ENCODE measurements at regions not wholly inside any gene's neighbourhood (a gene's known extent, or its start where the extent isn't known, plus 50 kb on each side); places are given as distances from the start of the nearest gene placed in this dataset.

DNA sequence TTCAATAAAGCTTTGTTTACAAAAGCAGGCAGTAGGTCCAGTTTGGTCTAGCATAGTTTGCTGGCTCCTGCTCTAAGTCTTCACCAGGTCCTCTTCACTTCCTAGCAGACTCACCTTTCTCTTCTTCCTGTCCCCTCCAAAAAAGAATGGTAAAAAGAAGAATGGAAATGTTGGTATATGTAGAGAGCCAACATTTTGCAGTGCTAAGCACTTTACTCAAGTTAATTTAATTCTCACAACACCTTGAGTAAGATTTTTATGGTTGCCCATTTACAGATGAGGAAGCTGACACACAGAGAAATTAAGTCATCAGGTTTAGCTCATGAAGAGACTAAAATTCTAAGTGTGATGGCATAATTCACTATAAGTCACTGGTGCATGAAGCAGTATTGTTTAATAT lies 230.1 kb upstream of the PRICKLE2 start:
- TF ChIP-seq, protein P1, sequence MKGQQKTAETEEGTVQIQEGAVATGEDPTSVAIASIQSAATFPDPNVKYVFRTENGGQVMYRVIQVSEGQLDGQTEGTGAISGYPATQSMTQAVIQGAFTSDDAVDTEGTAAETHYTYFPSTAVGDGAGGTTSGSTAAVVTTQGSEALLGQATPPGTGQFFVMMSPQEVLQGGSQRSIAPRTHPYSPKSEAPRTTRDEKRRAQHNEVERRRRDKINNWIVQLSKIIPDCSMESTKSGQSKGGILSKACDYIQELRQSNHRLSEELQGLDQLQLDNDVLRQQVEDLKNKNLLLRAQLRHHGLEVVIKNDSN (IDR thresholded peaks at IDR 0.05): no peak
- no peak for TF ChIP-seq TEAD4 (IDR thresholded peaks at IDR 0.05)
- no peak for TF ChIP-seq RAD21 (IDR thresholded peaks at IDR 0.05; ENCODE audit: low read depth)
- TF ChIP-seq ZBTB7A (IDR thresholded peaks at IDR 0.05; ENCODE audit: low read depth): no peak
- TF ChIP-seq FOXM1 (IDR thresholded peaks at IDR 0.05; ENCODE audit: borderline replicate concordance, low read depth): no peak
- no peak for TF ChIP-seq CREB1 (IDR thresholded peaks at IDR 0.05; ENCODE audit: low read depth)
- no peak for TF ChIP-seq NFIC (IDR thresholded peaks at IDR 0.05)
- no peak for TF ChIP-seq TCF12 (IDR thresholded peaks at IDR 0.05; ENCODE audit: low read depth)
- TF ChIP-seq YY1 (IDR thresholded peaks at IDR 0.05; ENCODE audit: low read depth): no peak
- TF ChIP-seq, protein P2, sequence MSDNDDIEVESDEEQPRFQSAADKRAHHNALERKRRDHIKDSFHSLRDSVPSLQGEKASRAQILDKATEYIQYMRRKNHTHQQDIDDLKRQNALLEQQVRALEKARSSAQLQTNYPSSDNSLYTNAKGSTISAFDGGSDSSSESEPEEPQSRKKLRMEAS (IDR thresholded peaks at IDR 0.05): no peak
- no peak for TF ChIP-seq EGR1 (IDR thresholded peaks at IDR 0.05)
- TF ChIP-seq, protein P3, sequence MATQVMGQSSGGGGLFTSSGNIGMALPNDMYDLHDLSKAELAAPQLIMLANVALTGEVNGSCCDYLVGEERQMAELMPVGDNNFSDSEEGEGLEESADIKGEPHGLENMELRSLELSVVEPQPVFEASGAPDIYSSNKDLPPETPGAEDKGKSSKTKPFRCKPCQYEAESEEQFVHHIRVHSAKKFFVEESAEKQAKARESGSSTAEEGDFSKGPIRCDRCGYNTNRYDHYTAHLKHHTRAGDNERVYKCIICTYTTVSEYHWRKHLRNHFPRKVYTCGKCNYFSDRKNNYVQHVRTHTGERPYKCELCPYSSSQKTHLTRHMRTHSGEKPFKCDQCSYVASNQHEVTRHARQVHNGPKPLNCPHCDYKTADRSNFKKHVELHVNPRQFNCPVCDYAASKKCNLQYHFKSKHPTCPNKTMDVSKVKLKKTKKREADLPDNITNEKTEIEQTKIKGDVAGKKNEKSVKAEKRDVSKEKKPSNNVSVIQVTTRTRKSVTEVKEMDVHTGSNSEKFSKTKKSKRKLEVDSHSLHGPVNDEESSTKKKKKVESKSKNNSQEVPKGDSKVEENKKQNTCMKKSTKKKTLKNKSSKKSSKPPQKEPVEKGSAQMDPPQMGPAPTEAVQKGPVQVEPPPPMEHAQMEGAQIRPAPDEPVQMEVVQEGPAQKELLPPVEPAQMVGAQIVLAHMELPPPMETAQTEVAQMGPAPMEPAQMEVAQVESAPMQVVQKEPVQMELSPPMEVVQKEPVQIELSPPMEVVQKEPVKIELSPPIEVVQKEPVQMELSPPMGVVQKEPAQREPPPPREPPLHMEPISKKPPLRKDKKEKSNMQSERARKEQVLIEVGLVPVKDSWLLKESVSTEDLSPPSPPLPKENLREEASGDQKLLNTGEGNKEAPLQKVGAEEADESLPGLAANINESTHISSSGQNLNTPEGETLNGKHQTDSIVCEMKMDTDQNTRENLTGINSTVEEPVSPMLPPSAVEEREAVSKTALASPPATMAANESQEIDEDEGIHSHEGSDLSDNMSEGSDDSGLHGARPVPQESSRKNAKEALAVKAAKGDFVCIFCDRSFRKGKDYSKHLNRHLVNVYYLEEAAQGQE (IDR thresholded peaks at IDR 0.05; ENCODE audit: low read depth): no peak

DNA sequence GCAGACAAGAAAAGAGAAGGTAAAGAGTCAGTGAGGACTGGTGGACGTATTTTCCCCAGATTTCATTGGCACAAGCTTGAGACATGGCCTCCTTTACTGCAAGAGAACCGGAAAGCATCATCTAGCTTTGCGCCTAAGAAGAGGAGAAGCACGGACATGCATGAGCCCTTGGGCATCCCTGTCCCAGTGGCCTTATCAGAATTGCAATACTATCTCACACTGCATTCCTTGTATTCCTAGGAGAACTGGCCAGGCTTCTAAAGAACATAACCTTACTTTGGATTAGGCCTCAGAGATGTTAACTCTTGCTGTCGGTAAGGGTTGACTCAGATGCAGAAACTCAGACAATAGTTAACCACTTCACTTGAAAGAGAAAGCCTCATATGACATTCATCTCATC lies 229.5 kb upstream of the PRICKLE2 start:
- TF ChIP-seq YY1 (IDR thresholded peaks at IDR 0.05; ENCODE audit: low read depth) (no peak), EGR1 (IDR thresholded peaks at IDR 0.05) (no peak), EP300 (IDR thresholded peaks at IDR 0.05; ENCODE audit: borderline replicate concordance) (no peak), TCF12 (IDR thresholded peaks at IDR 0.05; ENCODE audit: low read depth) (no peak), FOXM1 (IDR thresholded peaks at IDR 0.05; ENCODE audit: borderline replicate concordance, low read depth) (no peak), RAD21 (IDR thresholded peaks at IDR 0.05; ENCODE audit: low read depth) (no peak), TAF1 (IDR thresholded peaks at IDR 0.05; ENCODE audit: low read depth) (no peak), NFIC (IDR thresholded peaks at IDR 0.05) (no peak), CEBPB (IDR thresholded peaks at IDR 0.05) (no peak), TEAD4 (IDR thresholded peaks at IDR 0.05) (no peak), CREB1 (IDR thresholded peaks at IDR 0.05; ENCODE audit: low read depth) (no peak), ZBTB7A (IDR thresholded peaks at IDR 0.05; ENCODE audit: low read depth) (no peak)
- TF ChIP-seq, protein P2 (IDR thresholded peaks at IDR 0.05): no peak
- TF ChIP-seq, protein P1 (IDR thresholded peaks at IDR 0.05): no peak
- TF ChIP-seq, protein P3 (IDR thresholded peaks at IDR 0.05; ENCODE audit: low read depth): no peak

DNA sequence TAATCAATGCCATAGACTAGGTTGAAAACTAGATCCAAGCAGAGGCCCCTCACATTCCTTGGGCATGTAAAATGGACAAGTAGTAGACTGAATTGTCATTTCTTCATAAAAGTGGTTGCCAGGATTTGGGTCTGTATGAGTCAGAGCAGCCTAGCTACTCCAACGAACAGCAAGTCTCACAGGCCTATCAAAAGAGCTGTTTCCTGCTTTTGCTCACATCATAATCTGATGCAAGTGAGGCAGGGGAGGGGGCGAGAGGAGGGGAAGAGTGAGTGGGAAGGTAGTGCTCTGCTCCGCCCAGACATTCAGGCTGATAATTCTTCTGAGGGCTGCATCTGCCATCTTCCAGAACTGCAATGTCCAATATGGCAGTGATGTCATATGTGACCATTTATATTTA lies 228.9 kb upstream of the PRICKLE2 start:
- TF ChIP-seq RAD21 (IDR thresholded peaks at IDR 0.05; ENCODE audit: low read depth) (no peak), TCF12 (IDR thresholded peaks at IDR 0.05; ENCODE audit: low read depth) (no peak), CEBPB (IDR thresholded peaks at IDR 0.05) (no peak), TEAD4 (IDR thresholded peaks at IDR 0.05) (no peak), ZBTB7A (IDR thresholded peaks at IDR 0.05; ENCODE audit: low read depth) (no peak), TAF1 (IDR thresholded peaks at IDR 0.05; ENCODE audit: low read depth) (no peak), YY1 (IDR thresholded peaks at IDR 0.05; ENCODE audit: low read depth) (no peak), EGR1 (IDR thresholded peaks at IDR 0.05) (no peak), CREB1 (IDR thresholded peaks at IDR 0.05; ENCODE audit: low read depth) (no peak), NFIC (IDR thresholded peaks at IDR 0.05) (no peak), EP300 (IDR thresholded peaks at IDR 0.05; ENCODE audit: borderline replicate concordance) (no peak), FOXM1 (IDR thresholded peaks at IDR 0.05; ENCODE audit: borderline replicate concordance, low read depth) (no peak)
- TF ChIP-seq, protein P3 (IDR thresholded peaks at IDR 0.05; ENCODE audit: low read depth): no peak
- TF ChIP-seq, protein P1 (IDR thresholded peaks at IDR 0.05): no peak
- TF ChIP-seq, protein P2 (IDR thresholded peaks at IDR 0.05): no peak

Data from Ishikawa (cell line).